ENCODE measurements at regions not wholly inside any gene's neighbourhood (a gene's known extent, or its start where the extent isn't known, plus 50 kb on each side); places are given as distances from the start of the nearest gene placed in this dataset.

DNA sequence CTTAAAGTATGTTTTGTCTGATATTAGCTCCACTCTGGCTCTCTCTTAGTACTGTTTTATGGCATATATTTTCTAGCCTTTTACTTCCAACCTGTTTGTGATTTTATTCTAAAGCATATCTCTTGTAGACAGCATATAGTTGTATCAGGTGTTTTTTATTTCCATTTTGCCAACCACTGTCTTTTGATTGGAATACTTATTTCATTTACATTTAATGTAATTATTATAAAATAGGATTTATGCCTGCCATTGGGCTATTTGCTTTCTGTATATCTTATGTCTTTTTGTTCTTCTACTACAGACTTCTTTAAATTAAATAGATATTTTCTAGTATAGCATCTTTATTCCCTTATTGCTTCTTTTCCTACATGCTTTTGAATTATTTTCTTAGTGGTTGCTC is 67.3 kb downstream of the LRRC30 start:
- TF ChIP-seq EZH2 (IDR thresholded peaks at IDR 0.05; ENCODE audit: borderline replicate concordance, low read length): no peak
- TF ChIP-seq, protein P1, sequence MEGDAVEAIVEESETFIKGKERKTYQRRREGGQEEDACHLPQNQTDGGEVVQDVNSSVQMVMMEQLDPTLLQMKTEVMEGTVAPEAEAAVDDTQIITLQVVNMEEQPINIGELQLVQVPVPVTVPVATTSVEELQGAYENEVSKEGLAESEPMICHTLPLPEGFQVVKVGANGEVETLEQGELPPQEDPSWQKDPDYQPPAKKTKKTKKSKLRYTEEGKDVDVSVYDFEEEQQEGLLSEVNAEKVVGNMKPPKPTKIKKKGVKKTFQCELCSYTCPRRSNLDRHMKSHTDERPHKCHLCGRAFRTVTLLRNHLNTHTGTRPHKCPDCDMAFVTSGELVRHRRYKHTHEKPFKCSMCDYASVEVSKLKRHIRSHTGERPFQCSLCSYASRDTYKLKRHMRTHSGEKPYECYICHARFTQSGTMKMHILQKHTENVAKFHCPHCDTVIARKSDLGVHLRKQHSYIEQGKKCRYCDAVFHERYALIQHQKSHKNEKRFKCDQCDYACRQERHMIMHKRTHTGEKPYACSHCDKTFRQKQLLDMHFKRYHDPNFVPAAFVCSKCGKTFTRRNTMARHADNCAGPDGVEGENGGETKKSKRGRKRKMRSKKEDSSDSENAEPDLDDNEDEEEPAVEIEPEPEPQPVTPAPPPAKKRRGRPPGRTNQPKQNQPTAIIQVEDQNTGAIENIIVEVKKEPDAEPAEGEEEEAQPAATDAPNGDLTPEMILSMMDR (IDR thresholded peaks at IDR 0.05; ENCODE audit: low read length): no peak
